GM12892 (cell line): ENCODE measurements at regions not wholly inside any gene's neighbourhood (a gene's known extent, or its start where the extent isn't known, plus 50 kb on each side); places are given as distances from the start of the nearest gene placed in this dataset.

Experiments
- POLR2A ChIP-seq: IDR thresholded peaks from 2 replicates; pipeline ENCODE4 v1.6.1; 2011; ENCODE audit warnings: low read depth, low read length, control low read depth
- POLR2AphosphoS5 ChIP-seq: IDR thresholded peaks from 2 replicates; pipeline ENCODE4 v1.6.1; 2011; ENCODE audit warnings: low read depth, low read length, control low read depth
- TAF1 ChIP-seq: IDR thresholded peaks from 2 replicates; pipeline ENCODE4 v1.6.1; 2011; ENCODE audit warnings: low read depth, mild to moderate bottlenecking, control low read depth, low read length, borderline replicate concordance

- TF ChIP-seq POLR2A (no peak), POLR2AphosphoS5 (no peak), TAF1 (no peak)
Observed at GRCh38 chr10:78805176-78805575, 263.6 kb upstream of the ZMIZ1 start.
